WTC11 (cell line): ENCODE measurements at regions not wholly inside any gene's neighbourhood (a gene's known extent, or its start where the extent isn't known, plus 50 kb on each side); places are given as distances from the start of the nearest gene placed in this dataset.

Source experiments
- ATAC-seq: fragments of 200-7000 bp; cut with Tn5 transposase; 2 replicates; pipeline ENCODE4 v1.10.0; 2021; ENCODE audit warnings: mild to moderate bottlenecking, moderate library complexity
- CTCF ChIA-PET: fragments of 300-600 bp; sonication (Branson Sonifier 250); formaldehyde crosslinking; loops from one replicate; lab custom pipeline; 2021; ENCODE audit warnings: antibody characterized with exemption; lab: Charles Lee
- POLR2A ChIA-PET: fragments of 350-600 bp; sonication (Branson Sonifier 250); formaldehyde crosslinking; loops from one replicate; lab custom pipeline; 2021; ENCODE audit warnings: antibody characterized with exemption; lab: Charles Lee
- DNase-seq: peaks from one replicate; pipeline ENCODE4 v3.0.0; 2021; ENCODE audit warnings: low spot score
- H3K27ac Mint-ChIP-seq: 2 replicates; pipeline ENCODE4 v1.8.0; 2021; ENCODE audit warnings: mixed read lengths
- H3K27me3 Mint-ChIP-seq: 2 replicates; pipeline ENCODE4 v1.8.0; 2021; ENCODE audit warnings: low read depth, mild to moderate bottlenecking, moderate library complexity, mixed read lengths
- H3K36me3 Mint-ChIP-seq: 2 replicates; pipeline ENCODE4 v1.8.0; 2021; ENCODE audit warnings: mixed read lengths
- H3K4me1 Mint-ChIP-seq: 2 replicates; pipeline ENCODE4 v1.8.0; 2022; ENCODE audit warnings: mixed read lengths
- H3K4me3 Mint-ChIP-seq: 2 replicates; pipeline ENCODE4 v1.8.0; 2021; ENCODE audit warnings: mild to moderate bottlenecking, moderate library complexity, mixed read lengths
- H3K9me3 Mint-ChIP-seq: 2 replicates; pipeline ENCODE4 v1.8.0; 2021; ENCODE audit warnings: mixed read lengths
- FOXJ3 ChIP-seq: sonication (generic); formaldehyde crosslinking; IDR thresholded peaks from 2 replicates; pipeline ENCODE4 v1.9.0; 2021; ENCODE audit warnings: missing genetic modification reagents, mild to moderate bottlenecking, borderline replicate concordance
- JAZF1 ChIP-seq: fragments of 250-450 bp; sonication (Bioruptor Pico); IDR thresholded peaks from 2 replicates; pipeline ENCODE4 v1.9.0; 2021; ENCODE audit warnings: moderate library complexity, mild to moderate bottlenecking, inconsistent platforms
- JUN ChIP-seq: sonication (generic); formaldehyde crosslinking; IDR thresholded peaks from 2 replicates; pipeline ENCODE4 v1.8.0; 2023; ENCODE audit warnings: mild to moderate bottlenecking, missing genetic modification reagents
- MYBL2 ChIP-seq: sonication (generic); formaldehyde crosslinking; IDR thresholded peaks from 2 replicates; pipeline ENCODE4 v1.8.1; 2023; ENCODE audit warnings: mild to moderate bottlenecking, moderate library complexity, missing genetic modification reagents
- NFYB ChIP-seq: sonication (generic); formaldehyde crosslinking; conservative IDR thresholded peaks from 2 replicates; pipeline ENCODE4 v1.8.0; 2022; ENCODE audit warnings: low read depth, missing genetic modification reagents
- NR2C2 ChIP-seq: sonication (generic); formaldehyde crosslinking; IDR thresholded peaks from 2 replicates; pipeline ENCODE4 v1.8.0; 2022; ENCODE audit warnings: mild to moderate bottlenecking, missing genetic modification reagents
- NR3C1 ChIP-seq: sonication (generic); formaldehyde crosslinking; conservative IDR thresholded peaks from 2 replicates; pipeline ENCODE4 v1.8.1; 2023; ENCODE audit warnings: low read depth, mild to moderate bottlenecking, missing genetic modification reagents
- PRRX2 ChIP-seq: fragments of 250-450 bp; sonication (Bioruptor Pico); IDR thresholded peaks from 2 replicates; pipeline ENCODE4 v1.8.0; 2021; ENCODE audit warnings: mild to moderate bottlenecking
- RELA ChIP-seq: sonication (generic); formaldehyde crosslinking; IDR thresholded peaks from 2 replicates; pipeline ENCODE4 v1.8.1; 2022; ENCODE audit warnings: missing genetic modification reagents, mild to moderate bottlenecking, borderline replicate concordance
- TEAD4 ChIP-seq: sonication (generic); formaldehyde crosslinking; IDR thresholded peaks from 2 replicates; pipeline ENCODE4 v1.8.0; 2022; ENCODE audit warnings: mild to moderate bottlenecking, missing genetic modification reagents
- ZBTB21 ChIP-seq: sonication (generic); formaldehyde crosslinking; IDR thresholded peaks from 2 replicates; pipeline ENCODE4 v1.8.1; 2023; ENCODE audit warnings: mild to moderate bottlenecking, missing genetic modification reagents, borderline replicate concordance
- ZNF263 ChIP-seq: sonication (generic); formaldehyde crosslinking; IDR thresholded peaks from 2 replicates; pipeline ENCODE4 v1.8.1; 2022; ENCODE audit warnings: low read depth, mild to moderate bottlenecking, moderate library complexity, missing genetic modification reagents
- ZNF396 ChIP-seq: fragments of 250-450 bp; sonication (Bioruptor Pico); IDR thresholded peaks from 2 replicates; pipeline ENCODE4 v1.8.0; 2021; ENCODE audit warnings: mild to moderate bottlenecking, moderate library complexity, borderline replicate concordance
- TF ChIP-seq, protein P1 (sequence below): sonication (generic); formaldehyde crosslinking; IDR thresholded peaks from 2 replicates; pipeline ENCODE4 v1.8.1; 2023; ENCODE audit warnings: mild to moderate bottlenecking, moderate library complexity, missing genetic modification reagents
- TF ChIP-seq, protein P2 (sequence below): sonication (generic); formaldehyde crosslinking; IDR thresholded peaks from 2 replicates; pipeline ENCODE4 v1.8.0; 2023; ENCODE audit warnings: missing genetic modification reagents
- TF ChIP-seq, protein P3 (sequence below): sonication (generic); formaldehyde crosslinking; IDR thresholded peaks from 2 replicates; pipeline ENCODE4 v1.8.1; 2022; ENCODE audit warnings: missing genetic modification reagents, borderline replicate concordance
- TF ChIP-seq, protein P4 (sequence below): fragments of 200-600 bp; IDR thresholded peaks from 2 replicates; pipeline ENCODE4 v1.8.0; 2022; ENCODE audit warnings: antibody characterized with exemption
- TF ChIP-seq, protein P5 (sequence below): fragments of 250-450 bp; sonication (Bioruptor Pico); IDR thresholded peaks from 2 replicates; pipeline ENCODE4 v1.9.0; 2021; ENCODE audit warnings: moderate library complexity, mild to moderate bottlenecking, inconsistent platforms, borderline replicate concordance

DNA sequence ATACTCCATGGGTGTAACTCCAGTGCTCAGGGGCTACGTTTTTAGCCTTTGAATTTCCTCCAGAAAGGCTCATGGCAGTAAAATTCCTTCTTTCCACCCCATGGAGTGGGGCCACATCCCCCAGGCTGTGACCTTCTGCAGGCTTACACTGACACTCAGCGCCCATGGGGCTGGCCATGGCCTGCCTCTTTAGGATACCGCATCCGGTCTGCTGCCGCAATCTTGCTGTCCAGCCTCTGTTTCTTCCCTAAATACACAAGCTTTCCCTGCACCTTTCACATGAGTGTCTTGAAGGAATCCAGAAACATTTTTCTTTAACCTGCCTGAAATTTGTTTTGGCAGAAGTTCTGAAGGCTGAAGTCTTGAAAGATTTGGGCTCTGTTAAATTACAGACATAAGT is 170.5 kb downstream of the NTMT2 start (continued):
- TF ChIP-seq PRRX2 (CRISPR knock-in tag) (no peak), TEAD4 (CRISPR knock-in tag) (no peak), FOXJ3 (no peak)
- TF ChIP-seq, protein P1, sequence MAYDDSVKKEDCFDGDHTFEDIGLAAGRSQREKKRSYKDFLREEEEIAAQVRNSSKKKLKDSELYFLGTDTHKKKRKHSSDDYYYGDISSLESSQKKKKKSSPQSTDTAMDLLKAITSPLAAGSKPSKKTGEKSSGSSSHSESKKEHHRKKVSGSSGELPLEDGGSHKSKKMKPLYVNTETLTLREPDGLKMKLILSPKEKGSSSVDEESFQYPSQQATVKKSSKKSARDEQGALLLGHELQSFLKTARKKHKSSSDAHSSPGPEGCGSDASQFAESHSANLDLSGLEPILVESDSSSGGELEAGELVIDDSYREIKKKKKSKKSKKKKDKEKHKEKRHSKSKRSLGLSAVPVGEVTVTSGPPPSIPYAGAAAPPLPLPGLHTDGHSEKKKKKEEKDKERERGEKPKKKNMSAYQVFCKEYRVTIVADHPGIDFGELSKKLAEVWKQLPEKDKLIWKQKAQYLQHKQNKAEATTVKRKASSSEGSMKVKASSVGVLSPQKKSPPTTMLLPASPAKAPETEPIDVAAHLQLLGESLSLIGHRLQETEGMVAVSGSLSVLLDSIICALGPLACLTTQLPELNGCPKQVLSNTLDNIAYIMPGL, result no peak

DNA sequence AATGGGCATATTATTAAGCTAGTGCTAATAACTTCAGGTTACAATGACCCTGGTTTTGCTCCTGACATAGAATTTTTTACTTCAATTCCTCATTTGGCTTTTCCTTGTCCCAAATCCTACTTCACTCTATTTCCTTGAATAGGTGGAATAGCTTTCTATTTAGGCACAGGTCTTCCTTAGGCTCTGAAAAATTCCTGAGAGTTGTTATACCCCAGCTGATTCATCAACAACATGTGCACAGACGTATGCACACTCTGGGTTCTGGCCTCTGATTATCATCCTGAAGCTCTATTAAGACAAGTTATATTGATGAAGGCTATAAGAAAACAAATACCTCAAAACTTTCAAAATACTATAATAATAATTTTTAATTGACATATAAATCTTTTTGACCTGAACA is 172.4 kb downstream of the NTMT2 start:
- Mint-ChIP-seq H3K4me3 (no peak overlapping the region), H3K27ac (no peak overlapping the region), H3K9me3 (no peaks in the 10 kb centered on the region), H3K36me3 (no peaks in the 10 kb centered on the region), H3K27me3 (no peaks in the 10 kb centered on the region), H3K4me1 (peaks cover 20% of the 10 kb centered on the region)
- ATAC-seq (no peak), DNase-seq (no peak)
- POLR2A ChIA-PET, result no interaction called here
- TF ChIP-seq NR3C1 (CRISPR knock-in tag), result no peak
- TF ChIP-seq, protein P2, sequence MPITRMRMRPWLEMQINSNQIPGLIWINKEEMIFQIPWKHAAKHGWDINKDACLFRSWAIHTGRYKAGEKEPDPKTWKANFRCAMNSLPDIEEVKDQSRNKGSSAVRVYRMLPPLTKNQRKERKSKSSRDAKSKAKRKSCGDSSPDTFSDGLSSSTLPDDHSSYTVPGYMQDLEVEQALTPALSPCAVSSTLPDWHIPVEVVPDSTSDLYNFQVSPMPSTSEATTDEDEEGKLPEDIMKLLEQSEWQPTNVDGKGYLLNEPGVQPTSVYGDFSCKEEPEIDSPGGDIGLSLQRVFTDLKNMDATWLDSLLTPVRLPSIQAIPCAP, result no peak
- TF ChIP-seq NFYB, result no peak
- no peak for TF ChIP-seq JAZF1 (CRISPR knock-in tag)
- no peak for TF ChIP-seq TEAD4 (CRISPR knock-in tag)
- no peak for TF ChIP-seq NR2C2 (CRISPR knock-in tag)
- no peak for TF ChIP-seq ZBTB21 (CRISPR knock-in tag)
- TF ChIP-seq MYBL2 (CRISPR knock-in tag), result no peak
- TF ChIP-seq ZNF263 (CRISPR knock-in tag), result no peak
- TF ChIP-seq, protein P3, sequence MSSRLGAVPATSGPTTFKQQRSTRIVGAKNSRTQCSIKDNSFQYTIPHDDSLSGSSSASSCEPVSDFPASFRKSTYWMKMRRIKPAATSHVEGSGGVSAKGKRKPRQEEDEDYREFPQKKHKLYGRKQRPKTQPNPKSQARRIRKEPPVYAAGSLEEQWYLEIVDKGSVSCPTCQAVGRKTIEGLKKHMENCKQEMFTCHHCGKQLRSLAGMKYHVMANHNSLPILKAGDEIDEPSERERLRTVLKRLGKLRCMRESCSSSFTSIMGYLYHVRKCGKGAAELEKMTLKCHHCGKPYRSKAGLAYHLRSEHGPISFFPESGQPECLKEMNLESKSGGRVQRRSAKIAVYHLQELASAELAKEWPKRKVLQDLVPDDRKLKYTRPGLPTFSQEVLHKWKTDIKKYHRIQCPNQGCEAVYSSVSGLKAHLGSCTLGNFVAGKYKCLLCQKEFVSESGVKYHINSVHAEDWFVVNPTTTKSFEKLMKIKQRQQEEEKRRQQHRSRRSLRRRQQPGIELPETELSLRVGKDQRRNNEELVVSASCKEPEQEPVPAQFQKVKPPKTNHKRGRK, result no peak
- TF ChIP-seq, protein P4, sequence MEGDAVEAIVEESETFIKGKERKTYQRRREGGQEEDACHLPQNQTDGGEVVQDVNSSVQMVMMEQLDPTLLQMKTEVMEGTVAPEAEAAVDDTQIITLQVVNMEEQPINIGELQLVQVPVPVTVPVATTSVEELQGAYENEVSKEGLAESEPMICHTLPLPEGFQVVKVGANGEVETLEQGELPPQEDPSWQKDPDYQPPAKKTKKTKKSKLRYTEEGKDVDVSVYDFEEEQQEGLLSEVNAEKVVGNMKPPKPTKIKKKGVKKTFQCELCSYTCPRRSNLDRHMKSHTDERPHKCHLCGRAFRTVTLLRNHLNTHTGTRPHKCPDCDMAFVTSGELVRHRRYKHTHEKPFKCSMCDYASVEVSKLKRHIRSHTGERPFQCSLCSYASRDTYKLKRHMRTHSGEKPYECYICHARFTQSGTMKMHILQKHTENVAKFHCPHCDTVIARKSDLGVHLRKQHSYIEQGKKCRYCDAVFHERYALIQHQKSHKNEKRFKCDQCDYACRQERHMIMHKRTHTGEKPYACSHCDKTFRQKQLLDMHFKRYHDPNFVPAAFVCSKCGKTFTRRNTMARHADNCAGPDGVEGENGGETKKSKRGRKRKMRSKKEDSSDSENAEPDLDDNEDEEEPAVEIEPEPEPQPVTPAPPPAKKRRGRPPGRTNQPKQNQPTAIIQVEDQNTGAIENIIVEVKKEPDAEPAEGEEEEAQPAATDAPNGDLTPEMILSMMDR, result no peak
- no peak for TF ChIP-seq ZNF396 (CRISPR knock-in tag)
- TF ChIP-seq, protein P5, sequence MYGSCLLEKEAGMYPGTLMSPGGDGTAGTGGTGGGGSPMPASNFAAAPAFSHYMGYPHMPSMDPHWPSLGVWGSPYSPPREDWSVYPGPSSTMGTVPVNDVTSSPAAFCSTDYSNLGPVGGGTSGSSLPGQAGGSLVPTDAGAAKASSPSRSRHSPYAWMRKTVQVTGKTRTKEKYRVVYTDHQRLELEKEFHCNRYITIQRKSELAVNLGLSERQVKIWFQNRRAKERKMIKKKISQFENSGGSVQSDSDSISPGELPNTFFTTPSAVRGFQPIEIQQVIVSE (CRISPR knock-in tag), result no peak
- TF ChIP-seq JUN (CRISPR knock-in tag), result no peak
- CTCF ChIA-PET, result no interaction called here

DNA sequence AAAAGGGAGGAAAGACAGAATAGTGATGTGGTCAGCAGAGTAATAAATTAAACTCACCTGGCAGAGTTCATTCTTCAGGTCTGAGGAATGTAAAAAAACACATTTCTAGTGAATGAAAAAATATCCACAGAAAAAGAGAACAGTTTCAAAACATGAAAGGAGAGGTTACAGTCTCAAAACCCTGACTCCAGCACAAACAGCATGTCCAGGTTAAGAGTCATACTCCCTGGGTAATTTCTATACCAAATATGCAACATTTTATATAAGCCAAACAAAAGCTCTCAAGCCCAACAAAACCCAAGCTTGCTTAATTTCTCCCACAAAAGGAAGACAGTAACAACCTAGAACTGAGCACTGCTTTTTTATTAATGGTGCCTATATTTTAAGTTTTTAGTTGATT is 173.0 kb downstream of the NTMT2 start:
- TF ChIP-seq RELA (CRISPR knock-in tag), result no peak
- no peak overlapping the region for H3K27ac Mint-ChIP-seq
- DNase-seq, result no peak
- H3K4me3 Mint-ChIP-seq, result no peak overlapping the region
- H3K9me3 Mint-ChIP-seq, result no peaks in the 10 kb centered on the region
- H3K36me3 Mint-ChIP-seq, result no peaks in the 10 kb centered on the region
- H3K4me1 Mint-ChIP-seq, result peaks cover 20% of the 10 kb centered on the region
- ChIA-PET CTCF (no interaction called here), POLR2A (no interaction called here)
- H3K27me3 Mint-ChIP-seq, result no peaks in the 10 kb centered on the region
- ATAC-seq, result no peak
